ENCODE measurements at regions not wholly inside any gene's neighbourhood (a gene's known extent, or its start where the extent isn't known, plus 50 kb on each side); places are given as distances from the start of the nearest gene placed in this dataset.
"Not testable (repeated sequence)": the region's sequence is repeated elsewhere in the genome, so short reads cannot be mapped to it uniquely, and the experiment has no call there.

- no peak for DNase-seq (ENCODE audit: low read depth)
Measured at GRCh38 chr6:8655670-8656454, 220.5 kb upstream of the SLC35B3 start.

- DNase-seq (ENCODE audit: low read depth) = no peak
Measured at GRCh38 chr6:8652710-8653109, 217.4 kb upstream of the SLC35B3 start.

DNA sequence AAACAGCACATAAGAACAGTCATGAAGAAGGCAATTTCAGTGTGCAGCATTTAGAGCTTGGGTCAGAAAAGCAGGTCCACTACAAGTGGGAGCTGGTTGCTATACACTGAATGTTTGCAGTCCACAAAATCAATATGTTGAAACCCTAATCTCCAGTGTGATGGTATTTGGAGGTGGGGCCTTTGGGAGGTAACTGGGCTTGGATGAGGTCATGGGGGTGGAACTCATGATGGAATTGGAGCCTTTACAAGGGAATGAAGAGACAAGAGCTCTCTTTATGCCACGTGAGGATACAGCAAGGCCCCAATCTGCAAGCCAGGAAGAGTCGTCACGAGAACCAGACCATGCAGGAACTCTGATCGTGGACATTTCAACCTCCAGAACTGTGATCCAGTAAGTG, 216.7 kb upstream of the SLC35B3 start:
- DNase-seq (ENCODE audit: low read depth) = no peak

DNA sequence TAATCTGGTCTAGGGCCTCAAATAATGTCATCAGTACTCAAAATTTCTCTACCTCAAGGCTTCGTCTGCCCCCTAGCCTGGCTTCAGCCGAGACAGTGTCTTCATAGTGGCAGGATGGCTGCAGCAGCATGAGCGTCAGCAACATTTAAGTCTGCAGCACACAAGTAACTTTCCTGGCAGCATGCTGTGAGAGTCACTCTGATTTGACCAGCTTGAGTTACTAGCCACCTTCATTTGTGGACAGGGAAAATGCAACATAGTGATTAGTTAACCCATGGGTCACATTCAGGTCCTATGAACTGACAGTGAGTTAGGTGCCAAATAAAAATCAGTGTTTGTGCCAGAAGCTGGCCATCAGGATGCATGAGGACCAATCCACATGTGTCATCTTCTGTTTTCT, 209.9 kb upstream of the SLC35B3 start:
- no peak for DNase-seq (ENCODE audit: low read depth)

- DNase-seq (ENCODE audit: low read depth) = no peak
Measured at GRCh38 chr6:8644306-8644705, 209.0 kb upstream of the SLC35B3 start.

DNA sequence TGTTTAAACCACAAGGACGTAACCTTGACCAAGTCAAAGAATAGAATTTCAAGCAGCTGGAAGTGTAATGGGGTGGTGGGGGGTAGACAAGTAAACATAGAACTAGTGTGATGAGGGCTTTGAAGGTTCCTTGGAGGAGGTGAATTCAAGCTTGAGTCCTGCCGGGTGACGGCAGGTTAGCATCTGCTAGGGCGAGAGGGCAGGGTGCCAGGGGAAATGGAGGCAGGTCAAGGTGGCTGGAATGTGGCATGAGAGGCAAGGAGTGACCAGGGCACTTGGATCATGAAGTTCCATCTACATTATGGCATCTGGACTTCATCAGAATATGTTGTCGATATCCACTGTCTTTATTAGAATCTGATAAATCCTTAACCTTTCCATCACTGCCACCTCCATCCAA, 207.5 kb upstream of the SLC35B3 start:
- no peak for DNase-seq (ENCODE audit: low read depth)

- no peak for DNase-seq (ENCODE audit: low read depth)
Measured at GRCh38 chr6:8642131-8642530, 206.8 kb upstream of the SLC35B3 start.

- DNase-seq (ENCODE audit: low read depth) = no peak
Measured at GRCh38 chr6:8639928-8640649, 204.7 kb upstream of the SLC35B3 start.

- no peak for DNase-seq (ENCODE audit: low read depth)
Measured at GRCh38 chr6:8637896-8638597, 202.7 kb upstream of the SLC35B3 start.

- DNase-seq (ENCODE audit: low read depth) = no peak
Measured at GRCh38 chr6:8633762-8634161, 198.4 kb upstream of the SLC35B3 start.

DNA sequence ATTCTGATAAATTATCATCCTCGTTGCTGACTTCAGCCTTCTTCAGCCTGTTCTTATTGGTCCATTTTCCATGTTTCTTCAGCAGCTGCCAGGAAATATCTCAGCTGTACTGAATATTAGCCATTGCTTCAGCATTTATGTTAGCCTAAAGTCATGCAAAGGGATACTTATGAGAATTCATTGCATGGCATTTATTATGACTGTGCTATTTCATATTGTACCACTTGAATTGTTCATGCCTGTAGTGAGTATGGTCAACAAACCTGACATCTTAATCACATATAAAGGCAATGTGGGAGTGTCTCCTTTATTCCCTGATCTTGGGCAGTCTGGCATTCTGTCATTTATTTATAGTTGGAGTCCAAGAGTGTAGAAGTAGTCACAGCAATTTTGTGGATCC, 193.4 kb upstream of the SLC35B3 start:
- DNase-seq (ENCODE audit: low read depth) = no peak

GRCh38 chr6:8628063-8628462, 192.7 kb upstream of the SLC35B3 start:
- DNase-seq (ENCODE audit: low read depth) = no peak

DNA sequence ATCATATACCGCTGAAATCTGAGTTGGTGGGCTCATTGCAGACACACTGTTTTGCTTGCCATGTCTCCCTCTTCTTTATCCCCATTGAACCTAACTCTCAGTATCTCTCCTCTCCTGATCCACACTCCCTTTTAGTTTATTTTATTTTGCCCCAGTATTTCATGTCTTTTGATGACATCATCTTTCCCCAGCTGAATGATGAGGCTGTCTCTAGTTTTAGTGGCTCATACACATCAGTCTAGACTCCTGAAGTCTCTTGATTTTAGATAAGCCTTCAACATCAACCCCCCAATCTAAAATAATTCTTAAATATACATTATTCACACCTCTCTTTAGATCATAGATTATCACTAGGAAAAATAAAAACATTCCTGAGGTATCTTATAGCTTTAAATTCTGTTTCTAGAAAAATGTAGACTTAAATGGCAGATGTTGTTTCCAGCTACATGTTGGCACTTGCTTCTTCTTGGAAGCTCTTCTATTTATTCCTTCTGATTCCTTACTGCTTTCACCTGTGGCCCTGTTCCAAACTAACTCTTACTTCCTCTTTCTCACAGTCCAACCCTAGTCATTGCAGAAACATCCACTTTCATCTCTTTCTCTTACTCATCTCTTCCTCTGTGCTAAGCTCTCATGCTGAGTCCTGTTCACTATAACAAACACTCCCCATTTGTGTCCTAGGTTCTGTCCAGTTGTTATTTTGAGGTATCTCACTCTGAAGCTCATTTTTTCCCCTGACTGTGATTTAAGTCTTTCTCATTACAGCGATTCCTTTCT, 191.9 kb upstream of the SLC35B3 start:
- DNase-seq (ENCODE audit: low read depth) = peak; percentile 53

- no peak for DNase-seq (ENCODE audit: low read depth)
Measured at GRCh38 chr6:8624665-8625064, 189.3 kb upstream of the SLC35B3 start.

DNA sequence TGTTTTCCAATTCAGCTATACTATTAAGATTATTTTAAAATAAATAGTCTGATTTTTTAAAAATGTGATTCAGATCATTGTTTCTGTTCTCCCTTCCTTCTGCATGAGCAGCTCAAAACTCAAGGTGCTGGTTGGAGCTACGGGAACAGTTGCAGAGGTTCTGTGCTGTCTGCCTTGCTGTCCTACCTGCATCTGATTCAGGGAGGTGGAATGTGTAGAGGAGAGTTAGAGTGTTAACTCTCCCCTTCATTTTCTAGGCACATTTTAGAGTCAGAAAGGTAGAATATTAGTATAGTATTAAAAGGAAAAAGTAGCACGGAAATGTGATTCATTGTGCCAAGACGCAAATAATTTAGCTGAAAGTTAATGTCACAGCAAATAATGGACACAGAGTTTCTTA, 188.1 kb upstream of the SLC35B3 start:
- no peak for DNase-seq (ENCODE audit: low read depth)

GRCh38 chr6:8619853-8620252, 184.5 kb upstream of the SLC35B3 start:
- DNase-seq (ENCODE audit: low read depth) = no peak

DNA sequence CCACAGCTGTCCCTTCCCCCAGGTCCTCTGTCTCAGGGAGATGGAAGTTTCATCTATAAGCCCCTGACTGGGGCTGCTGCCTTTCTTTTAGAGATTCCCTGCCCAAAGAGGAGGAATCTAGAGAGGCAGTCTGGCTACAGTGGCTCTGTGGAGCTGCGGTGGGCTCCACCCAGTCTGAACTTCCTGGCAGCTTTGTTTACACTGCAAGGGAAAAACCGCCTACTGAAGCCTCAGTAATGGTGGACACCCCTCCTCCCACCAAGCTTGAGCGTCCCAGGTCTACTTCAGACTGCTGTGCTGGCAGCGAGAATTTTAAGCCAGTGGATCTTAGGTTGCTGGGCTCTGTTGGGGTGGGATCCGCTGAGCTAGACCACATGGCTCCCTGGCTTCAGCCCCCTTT, 184.1 kb upstream of the SLC35B3 start:
- not testable (repeated sequence) for DNase-seq (ENCODE audit: low read depth)

DNA sequence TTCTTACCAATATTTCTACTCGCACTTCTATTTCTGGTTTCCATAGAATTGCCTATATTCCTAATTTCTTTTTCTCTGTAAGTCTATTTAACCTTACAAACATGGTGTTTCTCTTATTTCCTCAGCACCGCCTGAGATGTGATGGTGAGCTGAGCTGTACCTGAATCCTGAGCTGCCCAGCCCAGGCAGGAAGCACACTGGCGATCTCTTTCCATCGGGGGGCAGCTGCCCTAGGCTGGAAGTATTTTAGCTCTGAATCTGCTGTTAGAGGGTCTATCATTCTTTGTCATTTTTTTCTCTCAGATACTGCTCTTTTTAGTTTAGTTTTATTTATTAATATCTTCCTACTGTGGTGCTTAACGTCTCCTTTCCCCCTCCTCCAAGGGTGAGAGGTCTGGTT, 173.4 kb upstream of the SLC35B3 start:
- DNase-seq (ENCODE audit: low read depth) = no peak

DNA sequence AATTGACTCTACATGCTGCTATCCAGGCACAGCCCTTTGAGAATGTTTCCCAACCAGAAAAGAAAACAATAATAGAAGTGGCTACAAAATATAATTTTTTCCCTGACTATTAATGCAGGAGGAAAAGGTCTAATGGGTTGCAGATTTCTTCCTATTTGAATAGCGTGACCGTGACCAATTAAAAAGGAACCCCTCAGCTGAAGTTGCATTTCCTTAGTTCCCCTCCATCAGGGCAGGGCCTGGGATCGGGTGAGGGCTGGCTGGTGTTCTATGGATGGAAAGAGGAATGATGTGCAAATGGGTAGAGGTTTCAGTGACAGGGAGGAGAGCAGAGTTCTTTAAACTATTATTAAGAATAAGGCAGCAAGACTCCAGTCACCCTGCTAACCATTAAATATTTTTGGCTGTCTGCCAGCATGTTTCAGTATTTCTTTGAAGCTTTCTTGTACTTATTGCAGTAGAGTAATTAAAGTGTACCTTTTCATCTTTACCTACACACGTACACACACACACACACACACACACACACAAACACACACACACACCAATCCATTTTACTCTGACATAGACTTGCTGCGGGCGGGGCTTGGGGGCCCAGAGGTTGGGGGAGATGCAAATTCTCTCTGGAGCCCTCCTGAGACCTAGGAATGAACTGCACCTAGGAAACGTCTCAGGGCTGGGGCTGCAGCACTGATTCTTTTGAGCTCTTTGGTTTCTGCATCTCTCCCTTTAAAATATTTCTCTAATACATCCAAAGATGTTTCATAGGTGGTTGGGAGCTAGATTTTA, 154.8 kb upstream of the SLC35B3 start:
- DNase-seq (ENCODE audit: low read depth) = no peak

DNA sequence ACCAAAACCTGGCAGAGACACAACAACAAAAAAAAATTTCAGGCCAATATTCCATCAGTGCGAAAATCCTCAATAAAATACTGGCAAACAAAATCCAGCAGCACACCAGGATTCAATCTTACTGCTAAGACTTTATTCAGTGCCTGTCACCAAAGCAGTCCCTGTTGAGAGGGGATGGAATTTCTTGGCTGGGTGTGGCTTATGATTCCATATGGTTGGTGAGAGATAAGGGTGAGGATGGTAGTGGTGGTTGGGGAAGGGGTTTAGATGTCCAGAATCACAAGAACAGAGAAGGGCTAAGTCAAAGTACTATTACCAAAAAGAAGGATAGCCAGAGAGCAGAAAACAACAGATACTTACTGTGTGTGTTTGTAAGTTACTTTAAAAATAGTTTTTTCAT, 152.8 kb upstream of the SLC35B3 start:
- DNase-seq (ENCODE audit: low read depth) = no peak

DNA sequence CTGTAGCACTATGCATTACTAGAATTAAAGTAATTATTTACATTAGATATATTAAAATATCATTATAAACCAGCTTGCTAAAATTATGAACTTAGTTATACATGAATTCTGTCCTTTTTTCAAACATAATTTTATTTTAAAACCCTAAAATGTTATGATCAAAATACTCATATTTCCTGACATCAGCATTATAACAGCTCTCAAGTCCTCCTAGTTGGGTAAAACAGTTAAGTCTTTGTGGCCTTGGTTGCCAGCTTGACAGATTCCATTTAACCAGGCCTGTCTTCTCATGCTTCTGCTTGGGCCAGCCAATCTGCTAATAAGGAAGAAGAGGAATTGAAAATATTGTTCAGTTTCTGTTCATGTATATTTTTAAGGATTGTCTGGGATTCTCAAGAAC, 147.9 kb upstream of the SLC35B3 start:
- no peak for DNase-seq (ENCODE audit: low read depth)

DNA sequence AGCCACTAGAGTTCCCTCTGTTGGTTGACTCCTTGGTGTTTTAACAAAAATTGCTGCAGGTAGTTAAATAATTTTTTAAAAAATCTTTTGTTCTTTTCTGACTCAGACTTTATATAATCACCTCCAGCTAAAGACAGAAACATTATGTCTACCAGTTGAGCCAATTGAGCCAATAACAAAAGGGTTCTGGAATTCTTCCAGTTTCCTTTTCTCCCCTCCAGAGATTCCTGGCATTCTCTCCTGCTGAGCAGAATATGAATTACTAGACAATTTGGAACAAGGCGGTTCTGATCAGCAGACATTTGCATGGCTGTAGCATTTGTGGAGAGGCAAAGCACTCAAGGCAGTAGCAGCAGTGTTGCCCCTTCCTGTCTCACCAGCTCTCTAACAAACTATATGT, 144.0 kb upstream of the SLC35B3 start:
- no peak for DNase-seq (ENCODE audit: low read depth)

Data from non-pigmented ciliary epithelial cell (primary cell).